Loucy (cell line): ENCODE measurements at regions not wholly inside any gene's neighbourhood (a gene's known extent, or its start where the extent isn't known, plus 50 kb on each side); places are given as distances from the start of the nearest gene placed in this dataset.

ENCODE experiments used
- H2AFZ ChIP-seq: fragments of 200-600 bp; sonication (generic); 2 replicates; pipeline ENCODE4 v1.6.0; 2016; ENCODE audit warnings: antibody characterized with exemption, mild to moderate bottlenecking, low read length, moderate library complexity
- H3F3A ChIP-seq: fragments of 200-600 bp; 2 replicates; pipeline ENCODE4 v1.6.0; 2016; ENCODE audit warnings: antibody characterized with exemption, low read depth, mild to moderate bottlenecking
- H3K27me3 ChIP-seq: fragments of 200-600 bp; sonication (generic); 2 replicates; pipeline ENCODE4 v1.6.1; 2014; ENCODE audit warnings: low read length, mild to moderate bottlenecking; ENCODE audit not compliant: insufficient read depth, poor library complexity, severe bottlenecking
- H3K36me3 ChIP-seq: fragments of 200-600 bp; sonication (generic); 2 replicates; pipeline ENCODE4 v1.6.1; 2016; ENCODE audit warnings: low read length; ENCODE audit not compliant: insufficient read depth
- H3K4me1 ChIP-seq: fragments of 200-600 bp; sonication (generic); 2 replicates; pipeline ENCODE4 v1.5.1; 2014; ENCODE audit warnings: low read length, mild to moderate bottlenecking; ENCODE audit not compliant: insufficient read depth, poor library complexity, severe bottlenecking
- H3K4me2 ChIP-seq: fragments of 200-600 bp; sonication (generic); 2 replicates; pipeline ENCODE4 v1.6.0; 2014; ENCODE audit warnings: antibody characterized with exemption, low read length, low read depth, mild to moderate bottlenecking; ENCODE audit not compliant: poor library complexity, severe bottlenecking
- H3K4me3 ChIP-seq: fragments of 200-600 bp; sonication (generic); 2 replicates; pipeline ENCODE4 v1.5.1; 2014; ENCODE audit warnings: low read length, mild to moderate bottlenecking, mixed read lengths; ENCODE audit not compliant: poor library complexity, severe bottlenecking
- H3K79me2 ChIP-seq: fragments of 200-600 bp; sonication (generic); 2 replicates; pipeline ENCODE4 v1.6.1; 2014; ENCODE audit warnings: low read length; ENCODE audit not compliant: insufficient read depth
- H3K9ac ChIP-seq: fragments of 200-600 bp; sonication (generic); 2 replicates; pipeline ENCODE4 v1.6.0; 2014; ENCODE audit warnings: mild to moderate bottlenecking, low read depth, low read length, moderate library complexity; ENCODE audit not compliant: poor library complexity, severe bottlenecking
- H3K9me2 ChIP-seq: fragments of 200-600 bp; sonication (generic); replicated peaks from 2 replicates; pipeline ENCODE4 v1.6.1; 2016; ENCODE audit warnings: low read depth, low read length, mixed read lengths
- H3K9me3 ChIP-seq: fragments of 200-600 bp; sonication (generic); 2 replicates; pipeline ENCODE4 v1.6.1; 2014; ENCODE audit warnings: mild to moderate bottlenecking, antibody characterized with exemption, low read length, low read depth; ENCODE audit not compliant: insufficient read depth
- H4K20me1 ChIP-seq: fragments of 200-600 bp; sonication (generic); 2 replicates; pipeline ENCODE4 v1.6.0; 2014; ENCODE audit warnings: antibody characterized with exemption, low read length, mild to moderate bottlenecking; ENCODE audit not compliant: insufficient read depth, poor library complexity, severe bottlenecking
- EZH2phosphoT487 ChIP-seq: fragments of 200-600 bp; IDR thresholded peaks from 2 replicates; pipeline ENCODE4 v1.6.1; 2018; ENCODE audit warnings: antibody characterized with exemption, mild to moderate bottlenecking, moderate library complexity, borderline replicate concordance
- TF ChIP-seq, protein P1 (sequence below): fragments of 200-600 bp; sonication (generic); conservative IDR thresholded peaks from 2 replicates; pipeline ENCODE4 v1.5.1; 2014; ENCODE audit warnings: mild to moderate bottlenecking, antibody characterized with exemption, low read length

DNA sequence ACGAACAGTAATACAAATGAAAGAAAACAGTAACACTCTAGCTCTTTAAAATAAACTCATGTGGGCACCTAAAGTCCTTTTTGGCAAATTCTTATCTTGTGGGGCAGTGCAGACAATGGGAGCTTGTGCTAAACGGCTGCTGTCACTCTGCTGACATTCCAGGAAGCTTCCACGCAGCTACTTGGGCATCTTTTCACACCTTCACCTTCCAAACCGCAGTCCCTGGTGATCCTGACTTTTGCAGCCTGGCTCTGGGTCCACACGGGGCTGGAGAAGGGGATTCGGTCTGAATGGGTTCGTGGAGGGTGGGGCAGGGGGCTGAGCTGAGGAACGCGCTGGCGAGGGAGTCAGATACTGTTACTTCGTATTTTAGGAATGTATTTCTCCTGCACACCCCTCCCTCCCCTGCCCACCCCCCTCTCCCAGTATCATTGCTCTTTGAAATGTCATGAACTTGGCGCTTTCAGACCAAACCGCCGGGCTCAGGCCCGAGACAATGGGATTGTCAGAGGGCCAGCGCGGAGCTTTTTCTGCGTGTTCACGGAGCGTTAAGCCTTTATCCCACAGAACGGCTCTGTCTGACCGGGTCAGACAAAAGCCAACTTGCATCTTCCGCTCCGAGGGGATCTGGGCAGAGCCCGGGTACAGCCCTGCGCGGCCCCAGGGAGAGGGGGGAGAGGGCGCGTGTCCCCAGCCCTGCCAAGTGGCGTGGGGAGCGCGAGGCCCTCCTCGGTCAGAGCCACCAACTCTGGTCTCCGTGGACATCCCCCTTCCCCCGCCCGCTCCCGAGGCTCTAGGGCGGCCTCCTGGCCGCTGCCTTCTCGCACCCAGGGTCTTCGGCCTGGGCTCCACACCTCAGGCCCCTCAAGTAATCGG is 76.7 kb upstream of the EN2 start:
- H3K4me3 ChIP-seq: no peak overlapping the region

DNA sequence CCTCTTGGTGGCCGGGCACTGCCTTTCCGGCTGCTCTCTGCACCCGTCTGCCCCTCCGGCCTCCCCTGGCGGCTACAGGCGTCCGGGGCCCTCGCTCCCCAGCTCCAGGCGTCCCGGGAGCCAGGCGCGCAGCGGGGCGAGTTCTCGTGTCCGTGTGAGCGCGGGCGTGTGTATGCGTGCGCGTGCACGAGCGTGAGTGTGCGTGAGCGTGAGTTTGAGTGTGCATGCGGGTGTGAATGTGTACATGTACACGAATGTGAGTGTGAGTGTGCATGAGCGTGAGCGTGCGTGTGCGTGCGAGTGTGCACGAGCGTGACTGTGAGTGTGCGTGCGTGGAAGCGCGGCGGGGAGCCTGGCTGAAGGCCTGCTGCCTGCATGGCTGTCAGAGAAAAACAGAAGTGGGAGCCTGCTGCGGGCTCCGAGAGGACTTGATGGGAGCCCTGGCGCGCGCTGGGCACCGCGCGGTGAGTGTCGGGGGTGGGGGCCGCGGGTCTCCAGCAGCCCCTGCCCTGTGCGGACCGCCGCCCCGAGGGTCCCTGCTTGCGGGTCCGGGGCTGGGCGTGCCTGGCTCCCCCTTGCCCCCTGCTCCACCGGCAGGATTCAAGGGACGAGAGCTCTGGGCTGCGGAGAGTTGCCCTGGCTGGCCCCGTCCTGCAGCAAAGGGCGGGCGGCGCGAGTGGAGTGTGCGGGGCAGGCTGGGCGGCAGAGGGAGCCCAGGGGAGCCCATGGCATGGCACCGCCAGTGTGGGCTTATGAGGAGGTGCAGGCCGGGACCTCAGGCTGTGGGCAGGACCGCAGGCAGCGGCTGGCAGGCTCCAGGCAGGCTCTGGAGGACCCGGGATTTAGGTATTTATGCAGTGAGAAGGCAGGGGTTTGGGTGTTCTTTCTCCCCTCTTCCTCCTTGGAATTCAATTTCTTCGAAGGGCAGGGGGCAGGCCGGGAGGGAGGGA is 75.8 kb upstream of the EN2 start:
- Histone ChIP-seq H3K4me1 (peaks cover 10% of the 10 kb centered on the region), H3K9me2 (no peaks in the 10 kb centered on the region), H3K36me3 (no peaks in the 10 kb centered on the region), H3K79me2 (no peaks in the 10 kb centered on the region), H3K9me3 (no peaks in the 10 kb centered on the region), H3K4me3 (no peak overlapping the region), H3F3A (no peaks in the 10 kb centered on the region), H2AFZ (no peak overlapping the region), H4K20me1 (no peaks in the 10 kb centered on the region), H3K4me2 (no peak overlapping the region), H3K27me3 (no peaks in the 10 kb centered on the region), H3K9ac (no peak overlapping the region)
- TF ChIP-seq, protein P1, sequence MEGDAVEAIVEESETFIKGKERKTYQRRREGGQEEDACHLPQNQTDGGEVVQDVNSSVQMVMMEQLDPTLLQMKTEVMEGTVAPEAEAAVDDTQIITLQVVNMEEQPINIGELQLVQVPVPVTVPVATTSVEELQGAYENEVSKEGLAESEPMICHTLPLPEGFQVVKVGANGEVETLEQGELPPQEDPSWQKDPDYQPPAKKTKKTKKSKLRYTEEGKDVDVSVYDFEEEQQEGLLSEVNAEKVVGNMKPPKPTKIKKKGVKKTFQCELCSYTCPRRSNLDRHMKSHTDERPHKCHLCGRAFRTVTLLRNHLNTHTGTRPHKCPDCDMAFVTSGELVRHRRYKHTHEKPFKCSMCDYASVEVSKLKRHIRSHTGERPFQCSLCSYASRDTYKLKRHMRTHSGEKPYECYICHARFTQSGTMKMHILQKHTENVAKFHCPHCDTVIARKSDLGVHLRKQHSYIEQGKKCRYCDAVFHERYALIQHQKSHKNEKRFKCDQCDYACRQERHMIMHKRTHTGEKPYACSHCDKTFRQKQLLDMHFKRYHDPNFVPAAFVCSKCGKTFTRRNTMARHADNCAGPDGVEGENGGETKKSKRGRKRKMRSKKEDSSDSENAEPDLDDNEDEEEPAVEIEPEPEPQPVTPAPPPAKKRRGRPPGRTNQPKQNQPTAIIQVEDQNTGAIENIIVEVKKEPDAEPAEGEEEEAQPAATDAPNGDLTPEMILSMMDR: no peak
- TF ChIP-seq EZH2phosphoT487: no peak

More for the DNA sequence above, 76.7 kb upstream of the EN2 start:
- H3K4me1 ChIP-seq: peaks cover 12% of the 10 kb centered on the region
- H3K9me2 ChIP-seq: no peaks in the 10 kb centered on the region
- TF ChIP-seq EZH2phosphoT487: no peak
- TF ChIP-seq, protein P1: no peak
- H2AFZ ChIP-seq: no peak overlapping the region
- no peaks in the 10 kb centered on the region for H3K36me3 ChIP-seq
- no peaks in the 10 kb centered on the region for H3F3A ChIP-seq
- no peaks in the 10 kb centered on the region for H3K79me2 ChIP-seq
- H3K9me3 ChIP-seq: no peaks in the 10 kb centered on the region
- no peak overlapping the region for H3K4me2 ChIP-seq
- H4K20me1 ChIP-seq: no peaks in the 10 kb centered on the region
- peak overlapping the region; percentile 0 for H3K9ac ChIP-seq
- no peaks in the 10 kb centered on the region for H3K27me3 ChIP-seq

DNA sequence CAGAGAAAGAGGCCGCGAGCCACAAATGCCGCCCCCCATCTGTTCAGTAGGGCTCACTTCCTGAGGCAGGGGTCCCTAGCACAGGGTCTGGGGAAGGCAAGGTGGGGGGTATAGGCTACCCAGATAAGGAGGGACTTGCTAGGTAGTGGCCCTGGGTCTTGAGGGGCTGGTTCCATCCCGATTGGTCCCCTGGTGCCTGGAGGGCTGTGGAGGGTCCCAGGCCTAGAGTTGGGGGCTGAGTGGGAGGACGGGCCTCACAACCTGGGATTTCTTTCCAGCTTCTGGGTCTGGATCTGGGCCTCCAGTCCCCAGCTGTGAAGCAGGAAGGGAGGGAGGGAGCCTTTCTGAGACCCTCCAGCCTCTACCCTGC is 75.1 kb upstream of the EN2 start:
- Histone ChIP-seq H3K9ac (no peak overlapping the region), H3K4me1 (peaks cover 10% of the 10 kb centered on the region), H3K9me2 (no peaks in the 10 kb centered on the region), H3K4me3 (no peak overlapping the region), H4K20me1 (no peaks in the 10 kb centered on the region), H2AFZ (no peak overlapping the region), H3F3A (no peaks in the 10 kb centered on the region), H3K9me3 (no peaks in the 10 kb centered on the region), H3K27me3 (no peaks in the 10 kb centered on the region), H3K4me2 (no peak overlapping the region), H3K36me3 (no peaks in the 10 kb centered on the region), H3K79me2 (no peaks in the 10 kb centered on the region)
- no peak for TF ChIP-seq EZH2phosphoT487
- TF ChIP-seq, protein P1: no peak
